BLaER1 treated with 17β-estradiol and CSF1 and Interleukin-3, amounts not matched to agents 10 nM and 100 nM (cell line): ENCODE measurements at regions not wholly inside any gene's neighbourhood (a gene's known extent, or its start where the extent isn't known, plus 50 kb on each side); places are given as distances from the start of the nearest gene placed in this dataset.

Experiments
- H3K27ac ChIP-seq, 11 experiments: shearing (Covaris generic); formaldehyde crosslinking; 2 replicates each; pipeline ENCODE4 v1.8.1; 2022
- H3K27me3 ChIP-seq, 11 experiments: shearing (Covaris generic); formaldehyde crosslinking; 2 replicates each; pipeline ENCODE4 v1.8.1; 2022
- H3K36me3 ChIP-seq, 11 experiments: shearing (Covaris generic); formaldehyde crosslinking; 2 replicates each; pipeline ENCODE4 v1.8.1; 2022
- H3K4me1 ChIP-seq, 10 experiments: shearing (Covaris generic); formaldehyde crosslinking; 2 replicates each; pipeline ENCODE4 v1.8.1; 2022
- H3K4me2 ChIP-seq, 11 experiments: shearing (Covaris generic); formaldehyde crosslinking; 2 replicates each; pipeline ENCODE4 v1.8.1; 2022
- H3K4me3 ChIP-seq, 10 experiments: shearing (Covaris generic); formaldehyde crosslinking; 2 replicates each; pipeline ENCODE4 v1.8.1; 2022
- H3K9ac ChIP-seq, 11 experiments: shearing (Covaris generic); formaldehyde crosslinking; 2 replicates each; pipeline ENCODE4 v1.8.1; 2022
- H3K9me3 ChIP-seq, 11 experiments: shearing (Covaris generic); formaldehyde crosslinking; replicated peaks in 1 of 11; 2 replicates each; pipeline ENCODE4 v1.8.1; 2022
- H4K20me1 ChIP-seq, 11 experiments: shearing (Covaris generic); formaldehyde crosslinking; 2 replicates each; pipeline ENCODE4 v1.8.1; 2022
- Cebpa-rat ChIP-seq, 11 experiments: shearing (Covaris generic); IDR thresholded peaks; 2 replicates each; pipeline ENCODE4 v1.8.1; 2022

- Histone ChIP-seq H3K9me3 (peaks cover 13 to 23% (median 20%) of the 10 kb centered on the region in 11 experiments; a peak in 21 of 22 replicates), H3K36me3 (no peaks in the 10 kb centered on the region), H3K9ac (no peak overlapping the region), H4K20me1 (no peaks in the 10 kb centered on the region), H3K27me3 (no peaks in the 10 kb centered on the region), H3K27ac (no peak overlapping the region), H3K4me3 (no peak overlapping the region), H3K4me1 (no peaks in the 10 kb centered on the region), H3K4me2 (no peak overlapping the region)
- no peak for TF ChIP-seq Cebpa-rat (IDR thresholded peaks at IDR 0.05)
Measured at GRCh38 chr1:90149101-90149500, 154.2 kb downstream of the ZNF326 start.

- H3K36me3 ChIP-seq, result no peaks in the 10 kb centered on the region
- no peak for TF ChIP-seq Cebpa-rat (IDR thresholded peaks at IDR 0.05)
- H4K20me1 ChIP-seq, result no peaks in the 10 kb centered on the region
- H3K4me1 ChIP-seq, result no peaks in the 10 kb centered on the region
- no peaks in the 10 kb centered on the region for H3K27me3 ChIP-seq
- H3K27ac ChIP-seq, result no peak overlapping the region
- no peak overlapping the region for H3K4me2 ChIP-seq
- H3K4me3 ChIP-seq, result no peak overlapping the region
- no peak overlapping the region for H3K9ac ChIP-seq
- peaks cover under 1 to 13% (median 7%) of the 10 kb centered on the region in 11 experiments; a peak in 18 of 22 replicates for H3K9me3 ChIP-seq
Measured at GRCh38 chr1:90147093-90147492, 152.2 kb downstream of the ZNF326 start.

- TF ChIP-seq Cebpa-rat (IDR thresholded peaks at IDR 0.05), result no peak
- no peaks in the 10 kb centered on the region for H3K27me3 ChIP-seq
- no peaks in the 10 kb centered on the region for H3K4me1 ChIP-seq
- H4K20me1 ChIP-seq, result no peaks in the 10 kb centered on the region
- no peak overlapping the region for H3K9ac ChIP-seq
- no peak overlapping the region for H3K27ac ChIP-seq
- no peak overlapping the region for H3K4me3 ChIP-seq
- H3K36me3 ChIP-seq, result peaks cover 0 to under 1% (median 0%) of the 10 kb centered on the region in 11 experiments; a peak in 1 of 22 replicates
- peaks cover 10 to 14% (median 11%) of the 10 kb centered on the region in 11 experiments for H3K9me3 ChIP-seq
- H3K4me2 ChIP-seq, result no peak overlapping the region
Measured at GRCh38 chr1:90144820-90145219, 149.9 kb downstream of the ZNF326 start.

GRCh38 chr1:90143591-90143990 lies 148.7 kb downstream of the ZNF326 start:
- no peak overlapping the region for H3K4me3 ChIP-seq
- TF ChIP-seq Cebpa-rat (IDR thresholded peaks at IDR 0.05), result no peak

GRCh38 chr1:90142697-90143096 lies 147.8 kb downstream of the ZNF326 start:
- no peak overlapping the region for H3K27ac ChIP-seq
- no peak overlapping the region for H3K4me2 ChIP-seq
- no peaks in the 10 kb centered on the region for H4K20me1 ChIP-seq
- no peaks in the 10 kb centered on the region for H3K27me3 ChIP-seq
- H3K4me3 ChIP-seq, result no peak overlapping the region
- H3K9me3 ChIP-seq, result peaks cover 24 to 33% (median 26%) of the 10 kb centered on the region in 11 experiments
- no peak overlapping the region for H3K9ac ChIP-seq
- no peak for TF ChIP-seq Cebpa-rat (IDR thresholded peaks at IDR 0.05)
- H3K4me1 ChIP-seq, result no peaks in the 10 kb centered on the region
- peaks cover 0 to 6% (median 0%) of the 10 kb centered on the region in 11 experiments; a peak in 2 of 22 replicates for H3K36me3 ChIP-seq

More at GRCh38 chr1:90143591-90143990, 148.7 kb downstream of the ZNF326 start:
- Histone ChIP-seq H3K27me3 (no peaks in the 10 kb centered on the region), H3K9ac (no peak overlapping the region), H4K20me1 (no peaks in the 10 kb centered on the region), H3K9me3 (peaks cover 22 to 25% (median 23%) of the 10 kb centered on the region in 11 experiments), H3K36me3 (peaks cover 0 to 6% (median 0%) of the 10 kb centered on the region in 11 experiments; a peak in 2 of 22 replicates), H3K4me1 (no peaks in the 10 kb centered on the region), H3K4me2 (no peak overlapping the region), H3K27ac (no peak overlapping the region)

- H3K27ac ChIP-seq, result no peak overlapping the region
- peaks cover 0 to 6% (median 0%) of the 10 kb centered on the region in 11 experiments; a peak in 2 of 22 replicates for H3K36me3 ChIP-seq
- H3K4me1 ChIP-seq, result no peaks in the 10 kb centered on the region
- H3K4me3 ChIP-seq, result no peak overlapping the region
- no peak overlapping the region for H3K4me2 ChIP-seq
- H3K27me3 ChIP-seq, result no peaks in the 10 kb centered on the region
- H3K9ac ChIP-seq, result no peak overlapping the region
- peaks cover 24 to 46% (median 33%) of the 10 kb centered on the region in 11 experiments for H3K9me3 ChIP-seq
- H4K20me1 ChIP-seq, result no peaks in the 10 kb centered on the region
- no peak for TF ChIP-seq Cebpa-rat (IDR thresholded peaks at IDR 0.05)
Measured at GRCh38 chr1:90139837-90140236, 144.9 kb downstream of the ZNF326 start.

GRCh38 chr1:90135286-90135685 lies 140.4 kb downstream of the ZNF326 start:
- H3K9ac ChIP-seq, result no peak overlapping the region
- H3K36me3 ChIP-seq, result peaks cover 0 to 6% (median 0%) of the 10 kb centered on the region in 11 experiments; a peak in 2 of 22 replicates
- H3K4me1 ChIP-seq, result peaks cover 0 to 9% (median 7%) of the 10 kb centered on the region in 10 experiments; a peak in 9 of 20 replicates
- H3K27ac ChIP-seq, result no peak overlapping the region
- no peak overlapping the region for H3K4me2 ChIP-seq
- no peaks in the 10 kb centered on the region for H3K27me3 ChIP-seq
- no peak overlapping the region for H3K4me3 ChIP-seq
- H4K20me1 ChIP-seq, result no peaks in the 10 kb centered on the region
- TF ChIP-seq Cebpa-rat (IDR thresholded peaks at IDR 0.05), result no peak
- H3K9me3 ChIP-seq, result peaks cover 18 to 38% (median 27%) of the 10 kb centered on the region in 11 experiments

GRCh38 chr1:90134175-90134955 lies 139.5 kb downstream of the ZNF326 start:
- TF ChIP-seq Cebpa-rat (IDR thresholded peaks at IDR 0.05), result no peak
- no peak overlapping the region for H3K4me3 ChIP-seq
- H3K9ac ChIP-seq, result no peak overlapping the region
- H3K27ac ChIP-seq, result no peak overlapping the region
- H3K9me3 ChIP-seq, result peaks cover 8 to 28% (median 18%) of the 10 kb centered on the region in 11 experiments
- no peaks in the 10 kb centered on the region for H4K20me1 ChIP-seq
- peaks cover 0 to under 1% (median 0%) of the 10 kb centered on the region in 11 experiments; a peak in 2 of 22 replicates for H3K36me3 ChIP-seq
- H3K27me3 ChIP-seq, result no peaks in the 10 kb centered on the region
- no peak overlapping the region for H3K4me2 ChIP-seq
- H3K4me1 ChIP-seq, result peaks cover 0 to 9% (median 7%) of the 10 kb centered on the region in 10 experiments; a peak in 9 of 20 replicates

GRCh38 chr1:90133133-90133532 lies 138.2 kb downstream of the ZNF326 start:
- Histone ChIP-seq H3K9ac (no peak overlapping the region), H3K36me3 (no peaks in the 10 kb centered on the region), H3K4me2 (no peak overlapping the region), H3K9me3 (peaks cover 0 to 16% (median 7%) of the 10 kb centered on the region in 11 experiments; a peak in 6 of 22 replicates), H4K20me1 (no peaks in the 10 kb centered on the region), H3K4me1 (peaks cover 0 to 9% (median 7%) of the 10 kb centered on the region in 10 experiments; a peak in 9 of 20 replicates), H3K27ac (no peak overlapping the region), H3K27me3 (no peaks in the 10 kb centered on the region), H3K4me3 (no peak overlapping the region)
- TF ChIP-seq Cebpa-rat (IDR thresholded peaks at IDR 0.05), result no peak
